KBM-7 (cell line): ENCODE measurements at regions not wholly inside any gene's neighbourhood (a gene's known extent, or its start where the extent isn't known, plus 50 kb on each side); places are given as distances from the start of the nearest gene placed in this dataset.

Experiments used
- DNase-seq: peaks from one replicate; pipeline ENCODE4 v3.0.0-alpha.2; 2015
- in situ Hi-C: fragments of 300-500 bp; cut with MboI; formaldehyde crosslinking; loops from 2 replicates; pipeline ENCODE4 v1.14.3; 2020; ENCODE audit warnings: low sequenced_read_pairs, low pct_unique_long_range_greater_than_20kb, mixed read lengths

DNA sequence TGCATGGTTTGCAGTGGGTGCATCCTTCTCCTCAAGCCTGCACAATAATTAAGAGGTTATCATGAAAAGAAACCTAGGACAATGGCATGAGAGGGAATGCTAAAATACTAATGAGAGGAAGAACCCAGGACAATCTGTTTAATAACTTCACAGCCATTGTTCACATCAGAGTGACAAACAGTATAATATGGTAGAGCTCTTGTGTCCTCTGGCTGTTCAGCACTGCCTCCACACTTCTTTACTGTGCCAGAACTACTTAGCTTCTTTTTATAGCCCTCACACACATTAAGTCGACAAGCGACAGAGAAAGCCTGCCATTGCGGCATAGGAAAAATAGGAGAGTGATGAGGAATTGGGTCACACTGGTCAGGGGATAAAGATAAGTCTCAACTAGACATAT, 65.0 kb upstream of the MEIS2 start:
- DNase-seq, result no peak
- in situ Hi-C loops, result no loop called here

DNA sequence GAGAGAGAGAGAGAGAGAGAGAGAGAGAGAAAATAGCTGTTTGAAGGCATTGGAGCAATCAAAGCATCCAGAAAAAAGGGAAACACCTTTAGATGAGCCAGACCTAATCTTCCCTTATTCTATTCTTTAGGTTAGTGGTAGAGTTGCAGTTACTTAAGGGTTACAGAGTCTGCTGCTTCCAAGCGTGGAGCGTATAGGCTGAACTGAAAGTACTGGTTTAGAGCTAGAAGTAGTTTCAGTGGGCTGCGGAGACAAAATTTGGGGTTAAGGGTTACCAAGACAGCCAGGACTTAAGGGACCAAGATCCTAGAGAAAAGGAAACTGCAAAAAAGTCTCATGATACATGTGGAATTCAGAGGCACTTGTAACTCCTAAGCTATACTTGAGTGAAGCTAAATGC, 66.1 kb upstream of the MEIS2 start:
- DNase-seq, result no peak
- in situ Hi-C loops, result no loop called here

DNA sequence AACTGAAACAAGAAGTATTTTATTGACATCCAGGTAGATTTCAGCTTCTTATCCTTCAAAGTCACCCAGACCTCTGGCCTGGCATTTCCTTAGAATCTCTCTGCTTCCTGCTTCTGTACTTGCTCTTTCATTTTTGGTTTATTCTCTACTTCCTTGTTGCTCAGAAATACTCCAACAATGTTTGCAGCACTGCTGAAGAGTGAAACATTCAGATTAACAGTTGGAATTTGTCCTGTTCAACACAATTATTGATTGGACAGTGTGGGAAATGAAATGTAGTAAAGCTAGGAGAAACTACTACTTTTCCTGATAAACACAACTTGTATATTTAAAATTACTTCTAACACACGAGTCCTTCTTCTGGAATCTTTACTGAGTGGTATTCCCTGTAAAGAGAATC, 81.0 kb upstream of the MEIS2 start:
- DNase-seq, result no peak
- in situ Hi-C loops, result no loop called here

DNA sequence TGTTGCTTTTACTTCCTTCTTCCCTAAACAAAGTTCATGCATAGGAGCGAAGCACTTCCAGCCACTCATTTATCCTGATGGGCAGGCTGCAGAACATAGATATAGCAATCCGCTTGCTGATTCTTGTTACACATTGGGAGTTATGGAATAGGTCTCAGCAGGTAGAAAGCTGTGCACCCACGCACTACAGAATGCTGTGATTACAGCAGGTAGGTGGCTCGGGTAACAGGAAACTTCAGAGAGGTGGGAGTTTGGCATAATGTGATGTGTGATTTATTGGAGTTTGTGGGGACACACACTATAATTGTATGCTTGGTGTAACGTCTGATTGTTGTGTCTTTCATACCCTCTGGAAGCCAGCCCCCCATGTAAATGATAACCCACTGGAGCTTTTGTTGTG, 99.2 kb upstream of the MEIS2 start:
- in situ Hi-C loops, result no loop called here
- no peak for DNase-seq

DNA sequence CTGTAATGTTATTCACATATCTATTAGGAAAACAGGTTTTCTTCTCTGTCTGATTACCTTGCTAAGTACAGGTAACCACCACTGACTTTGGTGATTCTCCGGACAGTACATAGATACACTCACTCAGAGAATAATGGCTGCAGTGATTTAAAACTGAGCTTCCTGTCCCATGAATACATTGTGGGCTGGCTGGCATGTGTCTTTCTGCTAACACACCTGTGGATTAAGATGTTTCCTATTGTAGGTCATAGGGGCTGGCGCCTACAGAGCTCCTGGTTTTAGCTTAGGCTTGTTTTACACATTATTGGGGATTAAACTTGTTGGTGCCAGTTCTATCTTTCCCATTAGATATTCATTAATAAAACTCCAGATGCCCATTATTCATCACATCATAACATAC, 102.7 kb upstream of the MEIS2 start:
- no peak for DNase-seq
- in situ Hi-C loops, result no loop called here

DNA sequence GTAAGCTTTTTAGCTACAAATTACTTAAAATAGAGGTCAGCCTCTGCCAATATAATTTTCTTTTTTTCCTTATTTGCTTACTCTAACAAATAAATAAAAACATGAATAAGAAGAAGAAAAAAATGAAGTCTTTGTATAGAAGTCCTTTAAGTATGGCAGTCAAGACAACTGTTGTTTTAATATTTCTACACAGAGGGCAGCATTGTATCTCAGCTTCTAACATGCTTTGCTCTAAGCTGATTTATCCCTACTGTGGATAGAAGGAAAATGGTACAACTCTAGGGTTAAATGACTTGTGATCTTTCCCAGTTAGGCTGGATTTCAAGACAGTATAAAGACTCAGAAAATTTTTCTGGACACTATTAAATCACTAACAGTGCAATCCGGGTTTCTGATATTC, 104.3 kb upstream of the MEIS2 start:
- in situ Hi-C loops, result no loop called here
- DNase-seq, result peak; percentile 2

DNA sequence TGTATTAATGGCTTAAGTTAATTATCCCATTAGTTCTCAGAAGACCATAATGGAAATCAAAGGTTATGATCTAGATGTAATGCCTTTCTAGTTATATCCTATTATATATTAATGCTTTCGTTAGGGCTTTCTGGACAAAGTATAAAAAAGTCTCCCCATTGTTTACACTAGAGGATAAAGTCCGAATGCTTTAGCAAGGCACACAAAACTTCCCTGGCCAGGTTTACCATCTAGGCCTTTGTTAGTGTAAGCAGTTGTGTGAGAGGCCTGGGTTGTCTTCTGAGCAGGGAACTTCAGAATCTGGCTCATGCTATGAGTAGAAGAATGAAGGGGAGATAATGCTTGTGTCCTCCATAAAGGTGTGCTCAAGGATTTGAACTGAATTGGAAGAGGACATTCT, 106.3 kb upstream of the MEIS2 start:
- in situ Hi-C loops, result no loop called here
- DNase-seq, result no peak

DNA sequence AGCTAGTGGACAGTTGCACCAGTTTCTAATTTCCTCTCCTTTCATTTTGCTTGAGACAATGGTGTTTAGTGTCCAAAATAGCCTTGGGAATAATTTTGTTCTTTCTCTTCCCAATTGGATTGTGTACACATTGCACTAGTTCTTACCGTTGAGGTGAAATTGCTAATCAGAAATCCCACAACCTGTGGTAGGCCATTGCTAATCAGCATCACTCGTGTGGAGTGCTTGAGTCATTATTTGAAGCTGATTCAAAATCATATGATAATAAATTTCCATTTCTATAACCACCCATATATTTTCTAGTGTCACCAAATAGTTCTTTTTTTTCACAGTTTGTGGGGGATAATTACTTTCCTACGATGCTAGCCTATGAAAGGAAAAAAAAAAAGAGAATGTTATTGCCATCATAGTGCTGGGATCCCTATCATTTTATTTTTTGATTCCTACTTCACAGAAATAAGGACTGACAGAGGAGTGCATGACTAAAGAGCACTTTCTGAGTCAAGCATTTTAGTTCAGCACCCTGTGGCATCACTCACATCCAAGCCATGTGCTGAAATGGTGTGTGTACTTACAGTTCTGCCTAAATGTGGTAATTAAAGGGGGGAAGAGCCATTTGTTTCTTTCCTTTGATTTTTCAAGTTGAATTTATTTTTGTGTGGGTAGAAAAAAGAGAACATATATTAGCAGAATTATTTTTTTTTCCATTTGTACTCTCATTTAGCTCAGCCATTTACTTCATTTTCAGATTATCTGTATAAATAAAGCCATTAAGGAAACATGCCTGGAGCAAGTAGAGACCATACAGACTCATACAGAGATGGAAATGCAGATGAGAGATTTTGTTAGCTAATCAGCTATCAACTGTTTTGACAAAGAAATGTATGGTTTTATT, 108.0 kb upstream of the MEIS2 start:
- in situ Hi-C loops, result no loop called here
- no peak for DNase-seq

DNA sequence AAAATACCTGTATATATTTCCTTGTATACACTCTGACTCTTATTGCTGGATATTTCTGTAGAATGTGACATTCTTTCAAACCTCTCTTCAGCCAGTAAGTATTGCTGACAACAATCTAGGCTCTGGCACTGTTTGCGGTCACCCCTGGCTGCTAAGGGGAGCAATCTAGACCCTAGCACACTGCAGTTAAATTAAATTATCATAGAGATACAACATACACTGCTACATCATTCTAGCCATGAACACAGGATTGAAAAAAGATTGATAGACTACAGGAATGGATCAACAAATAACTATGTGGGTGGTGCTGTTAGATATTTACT, 108.7 kb upstream of the MEIS2 start:
- in situ Hi-C loops, result no loop called here
- DNase-seq, result no peak

DNA sequence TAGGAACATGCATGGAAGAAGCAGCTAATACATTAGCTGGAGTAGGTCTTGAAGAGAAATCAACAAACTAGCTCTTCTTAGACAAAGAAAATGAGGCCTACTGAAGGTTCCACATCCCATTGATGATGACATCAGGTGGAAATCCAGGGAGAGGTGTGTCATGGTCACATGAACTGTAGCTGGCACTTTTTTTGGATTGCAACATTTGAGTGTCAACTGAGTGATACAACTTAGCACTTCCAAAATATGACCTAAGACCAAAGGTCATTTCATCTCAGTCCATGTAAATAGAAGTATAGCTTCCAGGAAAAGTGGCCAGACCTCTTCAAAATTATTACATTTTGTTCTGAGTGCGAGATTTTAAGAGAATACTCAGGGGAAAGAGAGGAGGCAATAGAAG, 117.2 kb upstream of the MEIS2 start:
- DNase-seq, result no peak
- in situ Hi-C loops, result no loop called here

DNA sequence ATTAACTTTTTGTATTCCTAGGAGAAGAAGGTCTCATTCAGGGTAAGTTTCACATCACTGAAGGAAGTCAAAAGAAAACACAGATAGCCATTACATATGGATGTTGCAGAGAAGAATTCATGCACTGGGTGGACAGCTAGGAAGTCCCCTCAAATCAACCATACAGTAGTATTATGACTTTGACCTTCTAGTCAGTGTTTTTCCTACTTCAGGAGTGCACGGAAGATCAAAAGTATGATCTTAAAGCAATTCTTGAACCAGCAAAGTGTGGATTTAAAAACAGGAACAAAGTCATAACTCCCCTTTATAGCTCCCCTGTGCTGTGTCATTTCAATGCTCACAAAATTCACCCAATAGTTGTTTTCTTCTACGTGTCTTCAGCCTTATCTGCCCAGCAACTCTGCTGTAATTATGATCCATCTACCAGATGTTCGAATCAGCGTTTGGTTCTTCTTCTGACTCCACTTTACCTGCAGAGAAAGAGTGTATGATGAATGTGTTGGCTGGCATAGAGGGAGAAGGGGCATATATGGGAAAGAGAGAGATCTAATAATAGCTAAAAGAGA, 118.1 kb upstream of the MEIS2 start:
- DNase-seq, result no peak
- in situ Hi-C loops, result no loop called here

DNA sequence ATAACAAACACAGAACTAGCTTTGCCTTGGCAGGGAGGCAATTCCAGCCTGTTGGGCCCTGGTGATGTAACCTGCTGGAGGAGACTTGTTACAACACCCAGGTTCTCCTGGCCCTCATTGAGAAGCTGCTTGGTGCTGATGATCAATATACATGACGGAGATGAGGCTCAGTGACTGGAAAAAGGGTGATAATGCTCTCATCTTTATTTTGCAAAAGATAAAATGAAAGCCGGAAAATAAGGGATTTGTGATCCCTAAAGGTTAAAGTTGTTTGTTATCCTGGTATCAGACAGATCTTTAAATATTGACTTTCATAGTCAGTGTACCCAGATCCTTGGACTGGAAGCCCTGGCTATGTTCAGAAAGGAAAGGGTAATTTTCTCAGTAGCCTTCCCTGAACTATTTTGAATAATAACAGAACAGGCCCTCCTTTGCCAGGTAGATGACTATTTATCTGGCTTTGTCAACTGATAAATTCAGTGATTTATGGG, 118.9 kb upstream of the MEIS2 start:
- in situ Hi-C loops, result no loop called here
- no peak for DNase-seq

DNA sequence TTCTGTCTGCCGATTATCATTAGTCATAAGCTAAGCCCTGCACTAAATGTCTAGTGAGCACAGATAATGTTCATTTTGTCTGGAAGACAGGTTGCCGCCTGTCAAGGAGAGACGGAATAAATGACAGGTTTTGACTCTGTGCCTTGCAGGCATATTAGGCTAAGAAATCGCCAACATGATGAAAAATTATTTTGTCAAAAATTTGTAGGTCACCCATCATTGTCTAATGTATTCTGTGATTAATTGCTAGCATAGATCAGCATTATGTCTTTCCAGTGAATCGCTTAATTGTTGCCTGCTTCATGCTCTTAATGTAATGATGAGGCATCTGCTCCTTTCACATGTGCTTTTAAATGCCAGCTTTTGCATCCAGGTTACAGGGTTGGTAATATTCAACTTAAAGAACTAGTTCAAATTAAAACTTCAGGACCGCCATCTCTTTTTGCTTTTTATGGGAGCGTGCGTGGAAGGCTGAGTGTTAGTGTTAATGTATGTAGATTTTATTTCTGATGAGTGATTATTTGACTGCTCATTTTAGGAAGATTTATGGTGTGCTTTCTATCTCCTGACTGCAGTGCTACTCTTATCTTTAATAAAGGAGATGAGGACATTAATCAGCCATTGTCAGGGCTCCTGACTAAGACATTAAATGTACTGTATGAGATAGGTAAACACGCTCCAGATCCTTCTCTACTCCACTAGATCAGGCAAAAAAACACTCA, 120.8 kb upstream of the MEIS2 start:
- no peak for DNase-seq

DNA sequence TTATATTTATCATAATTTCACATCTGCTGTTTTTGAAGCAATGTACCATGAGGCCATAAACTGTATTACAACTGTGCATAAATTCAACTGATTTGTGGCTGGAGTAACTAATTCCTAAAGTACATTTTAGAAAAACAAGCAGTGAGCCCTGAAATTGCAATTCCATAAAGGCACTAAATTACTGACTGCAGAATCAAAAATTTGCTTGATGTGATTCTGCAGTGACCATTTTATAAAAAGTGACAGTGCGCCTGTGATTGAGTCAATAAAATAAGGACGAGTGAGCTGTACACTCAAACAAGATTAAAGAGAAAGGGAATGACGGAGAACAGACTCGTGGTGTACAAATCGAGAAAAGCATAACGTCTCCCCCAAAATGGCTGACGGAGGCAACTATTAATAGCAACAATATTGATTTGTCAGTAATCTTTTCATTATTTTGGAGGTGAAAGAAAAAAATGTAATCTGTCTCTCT, 121.4 kb upstream of the MEIS2 start:
- no peak for DNase-seq
- in situ Hi-C loops, result no loop called here

More for the DNA sequence above, 120.8 kb upstream of the MEIS2 start:
- in situ Hi-C loops, result no loop called here

DNA sequence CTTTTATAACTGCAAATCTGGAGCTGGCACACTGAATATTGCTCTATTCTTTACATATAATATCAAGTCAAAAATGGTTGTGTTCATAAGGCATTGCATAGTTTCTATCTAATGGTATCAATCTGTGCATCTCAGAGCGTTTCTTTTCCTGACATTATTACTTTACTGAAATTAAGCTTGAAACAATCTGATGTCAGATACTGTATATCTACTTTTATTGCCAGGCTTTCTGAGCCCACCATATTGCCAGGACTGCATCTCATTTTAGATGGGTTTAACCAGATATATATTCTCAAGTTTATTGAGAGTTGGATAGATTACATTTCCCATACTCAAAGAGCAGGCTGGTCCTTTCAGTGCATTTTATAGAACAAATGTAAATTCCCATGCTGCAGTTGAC, 122.7 kb upstream of the MEIS2 start:
- in situ Hi-C loops, result no loop called here

DNA sequence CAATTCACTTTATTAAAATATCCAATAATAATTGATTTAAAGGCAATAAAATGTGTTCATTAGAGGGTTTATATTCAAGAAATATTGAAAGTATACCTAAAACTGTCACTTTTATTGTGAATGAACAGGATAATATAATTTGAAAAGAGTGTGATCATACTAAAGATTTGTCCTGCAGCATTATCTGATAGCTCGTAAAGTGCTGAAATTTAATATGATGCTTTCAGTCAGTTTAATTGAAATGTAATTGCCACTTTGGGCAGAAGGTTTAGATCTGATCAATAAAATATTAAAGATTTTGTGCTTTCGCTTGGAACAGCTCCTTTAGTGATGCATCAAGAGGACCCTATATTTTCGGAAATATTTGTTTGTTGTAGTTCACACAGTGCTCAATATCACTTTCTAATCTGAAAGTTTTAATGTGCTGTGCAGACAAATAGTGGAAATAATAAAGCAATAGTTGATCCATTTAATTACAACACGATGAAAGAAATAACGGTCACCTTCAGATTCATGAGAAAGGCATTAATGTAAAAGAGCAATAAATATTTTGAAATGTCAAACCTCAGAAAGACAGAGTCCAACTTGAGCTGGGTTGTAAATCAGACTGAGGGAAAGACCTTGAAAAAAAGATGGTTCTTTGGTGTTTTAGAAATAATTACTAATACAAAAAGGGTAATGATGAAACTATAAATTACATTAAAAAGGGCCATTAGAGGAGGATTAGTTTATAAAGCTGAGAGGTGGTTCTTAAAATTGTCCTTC, 129.7 kb upstream of the MEIS2 start:
- DNase-seq, result no peak
- in situ Hi-C loops, result no loop called here

More for the DNA sequence above, 122.7 kb upstream of the MEIS2 start:
- DNase-seq, result no peak

DNA sequence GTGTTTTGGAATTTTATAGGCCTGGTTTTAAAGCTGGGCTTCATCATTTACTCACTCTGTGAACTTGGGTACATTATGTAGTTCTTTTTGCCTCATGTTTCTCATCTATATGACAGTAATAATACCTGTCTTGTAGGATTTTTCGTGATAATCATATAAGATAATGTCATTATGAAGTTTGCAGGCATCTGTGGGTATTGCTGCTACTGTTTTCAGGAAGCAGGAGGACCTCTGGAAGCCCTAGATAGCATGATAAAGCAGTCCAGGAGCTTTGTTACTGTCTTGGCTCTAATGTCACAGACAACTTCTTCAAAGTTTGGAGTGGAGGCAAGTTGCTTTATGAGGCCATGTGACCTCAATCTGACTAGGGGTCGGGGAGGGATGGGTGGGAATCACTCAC, 145.0 kb upstream of the MEIS2 start:
- in situ Hi-C loops, result no loop called here
- DNase-seq, result no peak

DNA sequence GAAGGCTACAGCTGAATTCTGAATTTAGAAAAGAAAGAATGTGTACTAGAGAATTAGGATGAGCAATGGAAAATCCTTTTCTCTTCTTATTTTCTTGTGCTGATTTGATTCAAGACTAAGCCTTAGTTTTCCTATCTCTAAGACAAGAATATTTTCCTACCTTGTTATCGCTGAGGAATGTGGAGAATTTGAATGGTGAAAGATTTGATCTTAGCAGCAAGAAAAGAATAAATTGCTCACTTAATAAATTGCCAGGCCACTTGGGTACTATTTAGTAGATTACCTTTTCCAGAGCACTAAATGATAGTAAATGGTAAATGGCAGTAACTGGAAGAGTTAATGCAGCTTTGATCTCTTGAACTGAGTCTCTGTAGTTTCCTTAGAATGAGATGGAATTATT, 145.7 kb upstream of the MEIS2 start:
- in situ Hi-C loops, result no loop called here
- no peak for DNase-seq

DNA sequence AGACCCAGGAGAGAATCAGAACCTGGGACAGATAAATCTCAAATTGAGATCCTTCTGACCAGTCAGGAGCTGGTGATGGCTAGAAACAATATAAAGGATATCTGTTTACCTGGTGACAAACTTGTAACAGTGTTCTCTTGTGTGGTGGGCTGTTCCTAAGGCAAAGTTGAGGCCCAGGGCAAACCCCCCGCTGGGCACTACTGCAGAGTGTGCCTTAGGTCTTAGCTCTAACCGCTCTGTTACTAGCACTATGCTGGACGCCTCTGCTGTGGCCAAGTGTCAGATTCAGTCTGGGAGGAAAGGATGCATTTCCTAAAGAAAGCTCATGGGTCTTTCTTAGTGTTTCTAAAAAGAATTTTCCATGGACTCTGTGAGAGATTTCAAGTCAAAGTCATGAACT, 146.5 kb upstream of the MEIS2 start:
- in situ Hi-C loops, result no loop called here
- DNase-seq, result no peak

DNA sequence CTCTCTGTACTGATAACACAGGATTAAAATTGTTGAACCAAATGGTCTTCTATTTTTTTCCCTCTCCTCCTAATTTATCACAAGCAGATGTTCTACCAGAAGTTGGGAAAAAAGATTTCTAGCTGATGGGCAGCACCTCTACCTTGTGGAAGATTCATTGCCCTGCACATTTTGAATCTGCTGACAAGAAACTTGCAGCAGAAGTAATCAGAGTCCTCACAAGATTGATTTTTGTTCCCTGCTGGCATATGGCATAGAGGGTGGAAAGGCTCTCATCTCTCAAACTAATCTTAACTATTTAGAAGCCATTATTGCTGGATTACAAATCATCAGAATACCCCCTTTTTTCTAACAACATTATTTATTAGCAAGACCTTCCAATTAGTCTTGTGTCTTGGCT, 148.9 kb upstream of the MEIS2 start:
- DNase-seq, result no peak
- in situ Hi-C loops, result no loop called here
